ENCODE measurements at regions not wholly inside any gene's neighbourhood (a gene's known extent, or its start where the extent isn't known, plus 50 kb on each side); places are given as distances from the start of the nearest gene placed in this dataset.

DNA sequence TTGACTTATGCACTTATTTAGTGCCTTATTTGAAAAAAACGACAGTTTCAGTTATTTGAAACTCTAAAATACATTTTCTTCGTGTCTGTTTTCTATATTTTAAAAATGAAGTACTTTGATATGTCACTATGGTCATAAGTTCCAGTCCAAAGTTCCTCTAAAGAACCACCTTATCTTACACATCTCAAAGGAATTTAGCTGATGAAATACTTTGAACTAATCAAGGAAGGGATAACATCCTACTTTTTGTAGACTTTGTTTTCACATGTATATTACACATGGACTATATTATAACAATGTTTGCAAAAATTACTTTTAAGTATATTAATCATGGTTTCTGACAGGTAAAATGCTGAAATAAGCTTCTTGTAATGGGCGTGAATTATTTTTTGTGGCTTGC lies 265.8 kb upstream of the ZNF717 start:
- no peak overlapping the region for H3K9ac ChIP-seq
- TF ChIP-seq EZH2phosphoT487 (IDR thresholded peaks at IDR 0.05) (no peak), CTCF (IDR thresholded peaks at IDR 0.05) (no peak), EZH2 (IDR thresholded peaks at IDR 0.05) (no peak)
- no peaks in the 10 kb centered on the region for H3K27me3 ChIP-seq
- no peak overlapping the region for H3K4me3 Mint-ChIP-seq
- H3K9me3 Mint-ChIP-seq: no peaks in the 10 kb centered on the region
- peaks cover 2% of the 10 kb centered on the region for H3K27me3 Mint-ChIP-seq (ENCODE audit: insufficient read depth, low read depth)
- no peaks in the 10 kb centered on the region for H3F3A ChIP-seq (ENCODE audit: low read depth)
- H3K36me3 Mint-ChIP-seq: no peaks in the 10 kb centered on the region
- no peaks in the 10 kb centered on the region for H3K4me1 Mint-ChIP-seq
- H3K27ac Mint-ChIP-seq: no peak overlapping the region
- H3K4me3 ChIP-seq: no peak overlapping the region
- H2AFZ ChIP-seq (replicated peaks): no peak overlapping the region
- no peaks in the 10 kb centered on the region for H4K20me1 ChIP-seq (ENCODE audit: low read depth)
- H3K79me2 ChIP-seq (ENCODE audit: low read depth): no peaks in the 10 kb centered on the region
- DNase-seq (ENCODE audit: low spot score): no peak
- no peaks in the 10 kb centered on the region for H3K36me3 ChIP-seq
- H3K4me1 ChIP-seq: no peaks in the 10 kb centered on the region
- H3K9me3 ChIP-seq (ENCODE audit: low read depth): no peaks in the 10 kb centered on the region
- H3K4me2 ChIP-seq: no peak overlapping the region
- no peak overlapping the region for H3K27ac ChIP-seq

- Mint-ChIP-seq H3K9me3 (no peaks in the 10 kb centered on the region), H3K4me3 (no peak overlapping the region), H3K27me3 (ENCODE audit: insufficient read depth, low read depth) (peaks cover 2% of the 10 kb centered on the region), H3K36me3 (no peaks in the 10 kb centered on the region), H3K4me1 (no peaks in the 10 kb centered on the region), H3K27ac (no peak overlapping the region)
- H3K27me3 ChIP-seq: no peaks in the 10 kb centered on the region
- H2AFZ ChIP-seq (replicated peaks): no peak overlapping the region
- no peaks in the 10 kb centered on the region for H3K9me3 ChIP-seq (ENCODE audit: low read depth)
- H3K4me3 ChIP-seq: no peak overlapping the region
- H3K79me2 ChIP-seq (ENCODE audit: low read depth): no peaks in the 10 kb centered on the region
- H3F3A ChIP-seq (ENCODE audit: low read depth): no peaks in the 10 kb centered on the region
- no peak for DNase-seq (ENCODE audit: low spot score)
- H3K4me2 ChIP-seq: no peak overlapping the region
- H3K4me1 ChIP-seq: no peaks in the 10 kb centered on the region
- no peak overlapping the region for H3K9ac ChIP-seq
- no peak overlapping the region for H3K27ac ChIP-seq
- H4K20me1 ChIP-seq (ENCODE audit: low read depth): no peaks in the 10 kb centered on the region
- TF ChIP-seq CTCF (IDR thresholded peaks at IDR 0.05): no peak
- TF ChIP-seq EZH2 (IDR thresholded peaks at IDR 0.05): no peak
- TF ChIP-seq EZH2phosphoT487 (IDR thresholded peaks at IDR 0.05): no peak
- no peaks in the 10 kb centered on the region for H3K36me3 ChIP-seq
Measured at GRCh38 chr3:76054404-76054803, 269.1 kb upstream of the ZNF717 start.

GRCh38 chr3:76061654-76062053 lies 276.3 kb upstream of the ZNF717 start:
- no peak for DNase-seq (ENCODE audit: low spot score)
- no peaks in the 10 kb centered on the region for H3K36me3 Mint-ChIP-seq
- Histone ChIP-seq H3K4me1 (no peaks in the 10 kb centered on the region), H3K36me3 (no peaks in the 10 kb centered on the region), H3K79me2 (ENCODE audit: low read depth) (no peaks in the 10 kb centered on the region), H3K27me3 (no peaks in the 10 kb centered on the region), H4K20me1 (ENCODE audit: low read depth) (no peaks in the 10 kb centered on the region), H3K9ac (no peak overlapping the region), H3K27ac (no peak overlapping the region), H3K4me3 (no peak overlapping the region), H3F3A (ENCODE audit: low read depth) (no peaks in the 10 kb centered on the region), H3K9me3 (ENCODE audit: low read depth) (no peaks in the 10 kb centered on the region), H2AFZ (replicated peaks) (no peak overlapping the region), H3K4me2 (no peak overlapping the region)
- no peaks in the 10 kb centered on the region for H3K4me1 Mint-ChIP-seq
- H3K4me3 Mint-ChIP-seq: no peak overlapping the region
- no peak overlapping the region for H3K27ac Mint-ChIP-seq
- H3K9me3 Mint-ChIP-seq: no peaks in the 10 kb centered on the region
- no peaks in the 10 kb centered on the region for H3K27me3 Mint-ChIP-seq (ENCODE audit: insufficient read depth, low read depth)
- TF ChIP-seq EZH2phosphoT487 (IDR thresholded peaks at IDR 0.05): no peak
- TF ChIP-seq CTCF (IDR thresholded peaks at IDR 0.05): no peak
- no peak for TF ChIP-seq EZH2 (IDR thresholded peaks at IDR 0.05)

DNA sequence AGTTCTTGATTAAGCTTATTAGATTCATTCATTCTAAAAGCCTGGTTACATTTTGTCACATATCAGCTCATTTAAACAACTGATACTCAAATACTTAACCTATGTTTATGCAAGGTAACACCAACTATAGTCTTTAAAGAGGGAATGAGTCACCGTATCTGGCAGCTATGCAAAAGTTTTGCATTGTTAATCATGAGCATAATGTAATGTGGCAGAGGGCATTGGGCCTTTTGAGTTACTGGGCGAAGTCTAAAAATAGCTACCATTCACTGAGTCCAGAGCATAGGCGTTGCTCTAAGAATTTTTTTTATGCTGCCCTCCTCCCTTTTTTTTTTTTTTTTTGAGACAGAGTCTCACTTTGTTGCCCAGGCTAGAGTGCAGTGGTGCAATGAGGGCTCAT lies 277.7 kb upstream of the ZNF717 start:
- no peak overlapping the region for H3K4me3 Mint-ChIP-seq
- no peak for TF ChIP-seq CTCF (IDR thresholded peaks at IDR 0.05)
- TF ChIP-seq EZH2 (IDR thresholded peaks at IDR 0.05): no peak
- TF ChIP-seq EZH2phosphoT487 (IDR thresholded peaks at IDR 0.05): no peak
- no peak overlapping the region for H3K27ac Mint-ChIP-seq
- H3K36me3 Mint-ChIP-seq: no peaks in the 10 kb centered on the region
- H3K27me3 Mint-ChIP-seq (ENCODE audit: insufficient read depth, low read depth): peaks cover 3% of the 10 kb centered on the region
- Histone ChIP-seq H3K9me3 (ENCODE audit: low read depth) (no peaks in the 10 kb centered on the region), H3K9ac (no peak overlapping the region), H3K4me2 (no peak overlapping the region), H3K4me3 (no peak overlapping the region), H3K27ac (no peak overlapping the region), H3K36me3 (no peaks in the 10 kb centered on the region), H3F3A (ENCODE audit: low read depth) (no peaks in the 10 kb centered on the region), H3K4me1 (no peaks in the 10 kb centered on the region), H3K27me3 (no peaks in the 10 kb centered on the region), H4K20me1 (ENCODE audit: low read depth) (no peaks in the 10 kb centered on the region), H3K79me2 (ENCODE audit: low read depth) (no peaks in the 10 kb centered on the region), H2AFZ (replicated peaks) (no peak overlapping the region)
- DNase-seq (ENCODE audit: low spot score): no peak
- no peaks in the 10 kb centered on the region for H3K4me1 Mint-ChIP-seq
- H3K9me3 Mint-ChIP-seq: no peaks in the 10 kb centered on the region
